Esophagus squamous epithelium (tissue), 4 donors: ENCODE measurements at regions not wholly inside any gene's neighbourhood (a gene's known extent, or its start where the extent isn't known, plus 50 kb on each side); places are given as distances from the start of the nearest gene placed in this dataset.

Source experiments
- POLR2A ChIP-seq, 4 donors: fragments of 450-650 bp; IDR thresholded peaks; one replicate each; pipeline ENCODE4 v1.6.1; 2017; ENCODE audit warnings: antibody characterized with exemption in 4 of 4, mild to moderate bottlenecking in 4 of 4, moderate library complexity in 3 of 4
- TF ChIP-seq, protein P1 (sequence below), 6 experiments: fragments of 450-650 bp in 4 of 6; fragments of 200-600 bp in 2 of 6; sonication (generic) in 2 of 6; IDR thresholded peaks; one replicate each; pipeline ENCODE4 v1.5.1; 2016 to 2019; ENCODE audit warnings: antibody characterized with exemption in 6 of 6, mild to moderate bottlenecking in 4 of 6, moderate library complexity in 4 of 6

DNA sequence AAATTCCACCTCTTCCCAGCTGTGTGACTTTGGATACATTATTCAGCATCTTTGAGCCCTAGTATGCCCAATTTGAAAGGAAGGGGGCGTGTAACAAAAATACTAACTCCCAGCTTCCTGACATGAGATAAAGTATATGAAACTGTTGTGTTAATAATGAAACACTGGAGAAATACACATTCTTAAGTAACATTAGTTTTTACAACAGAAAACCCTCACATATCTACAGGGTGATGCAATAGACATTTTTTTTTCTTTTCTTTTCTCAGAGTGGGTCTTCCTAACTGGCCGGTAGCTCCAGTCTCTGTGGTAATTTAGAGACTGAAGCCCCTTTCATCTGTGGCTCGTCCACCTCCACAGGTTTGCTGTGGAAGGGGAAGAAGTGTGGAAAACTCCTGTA lies 79.5 kb downstream of the CD83 start:
- TF ChIP-seq, protein P1, sequence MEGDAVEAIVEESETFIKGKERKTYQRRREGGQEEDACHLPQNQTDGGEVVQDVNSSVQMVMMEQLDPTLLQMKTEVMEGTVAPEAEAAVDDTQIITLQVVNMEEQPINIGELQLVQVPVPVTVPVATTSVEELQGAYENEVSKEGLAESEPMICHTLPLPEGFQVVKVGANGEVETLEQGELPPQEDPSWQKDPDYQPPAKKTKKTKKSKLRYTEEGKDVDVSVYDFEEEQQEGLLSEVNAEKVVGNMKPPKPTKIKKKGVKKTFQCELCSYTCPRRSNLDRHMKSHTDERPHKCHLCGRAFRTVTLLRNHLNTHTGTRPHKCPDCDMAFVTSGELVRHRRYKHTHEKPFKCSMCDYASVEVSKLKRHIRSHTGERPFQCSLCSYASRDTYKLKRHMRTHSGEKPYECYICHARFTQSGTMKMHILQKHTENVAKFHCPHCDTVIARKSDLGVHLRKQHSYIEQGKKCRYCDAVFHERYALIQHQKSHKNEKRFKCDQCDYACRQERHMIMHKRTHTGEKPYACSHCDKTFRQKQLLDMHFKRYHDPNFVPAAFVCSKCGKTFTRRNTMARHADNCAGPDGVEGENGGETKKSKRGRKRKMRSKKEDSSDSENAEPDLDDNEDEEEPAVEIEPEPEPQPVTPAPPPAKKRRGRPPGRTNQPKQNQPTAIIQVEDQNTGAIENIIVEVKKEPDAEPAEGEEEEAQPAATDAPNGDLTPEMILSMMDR (IDR thresholded peaks at IDR 0.05), result no peak
- no peak for TF ChIP-seq POLR2A (IDR thresholded peaks at IDR 0.05)
